RWPE2 (cell line): ENCODE measurements at regions not wholly inside any gene's neighbourhood (a gene's known extent, or its start where the extent isn't known, plus 50 kb on each side); places are given as distances from the start of the nearest gene placed in this dataset.
A peak's percentile ranks its signal among the peaks of the same experiment; 100 is the strongest.

Experiments
- ATAC-seq: fragments of 200-7000 bp; cut with Tn5 transposase; 3 replicates; pipeline ENCODE4 v1.9.1; 2021; ENCODE audit warnings: low read depth
- DNase-seq: peaks from one replicate; pipeline ENCODE4 v3.0.0-alpha.2; 2020; ENCODE audit warnings: low spot score
- H3K27ac ChIP-seq: fragments of 450-650 bp; 2 replicates; pipeline ENCODE4 v1.5.1; 2017; ENCODE audit warnings: mild to moderate bottlenecking; ENCODE audit not compliant: poor library complexity, severe bottlenecking
- H3K27me3 ChIP-seq: fragments of 250-450 bp; sonication (Bioruptor Pico); 2 replicates; pipeline ENCODE4 v1.5.1; 2021; ENCODE audit warnings: mild to moderate bottlenecking, moderate library complexity; ENCODE audit not compliant: insufficient read depth, poor library complexity, severe bottlenecking
- H3K36me3 ChIP-seq: fragments of 250-450 bp; sonication (Bioruptor Pico); 2 replicates; pipeline ENCODE4 v1.5.1; 2020; ENCODE audit warnings: low read depth, mild to moderate bottlenecking, moderate library complexity
- H3K4me1 ChIP-seq: fragments of 250-450 bp; sonication (Bioruptor Pico); 2 replicates; pipeline ENCODE4 v1.5.1; 2021; ENCODE audit warnings: mild to moderate bottlenecking, moderate library complexity; ENCODE audit not compliant: insufficient read depth, poor library complexity, severe bottlenecking
- H3K4me3 ChIP-seq: fragments of 250-450 bp; sonication (Bioruptor Pico); 2 replicates; pipeline ENCODE4 v1.5.1; 2021; ENCODE audit warnings: mild to moderate bottlenecking, moderate library complexity; ENCODE audit not compliant: severe bottlenecking
- H3K9me3 ChIP-seq: fragments of 250-450 bp; sonication (Bioruptor Pico); 2 replicates; pipeline ENCODE4 v1.5.1; 2021; ENCODE audit warnings: mild to moderate bottlenecking, moderate library complexity; ENCODE audit not compliant: severe bottlenecking
- TF ChIP-seq, protein P1 (sequence below): fragments of 450-650 bp; IDR thresholded peaks from one replicate; pipeline ENCODE4 v1.5.1; 2017; ENCODE audit warnings: mild to moderate bottlenecking, moderate library complexity; ENCODE audit not compliant: poor library complexity, severe bottlenecking

DNA sequence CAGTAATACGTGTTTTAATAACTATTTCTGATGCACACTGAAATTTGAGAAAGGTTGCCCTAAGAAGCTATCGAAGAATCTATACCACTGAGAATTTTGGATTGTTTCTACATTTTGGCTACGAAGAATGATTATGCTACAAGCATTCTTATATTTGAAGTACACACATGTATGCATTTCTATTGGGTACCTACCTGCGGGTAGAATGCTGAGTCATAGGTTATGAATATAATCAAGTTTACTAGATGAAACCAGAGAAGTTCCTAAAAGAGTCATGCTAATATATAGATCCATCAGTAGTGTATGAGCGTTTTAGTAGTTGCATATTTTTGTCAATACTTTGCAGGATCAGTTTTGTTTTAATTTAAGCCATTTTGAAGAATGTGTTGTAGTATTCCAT, 62.0 kb upstream of the PCDH20 start:
- TF ChIP-seq, protein P1, sequence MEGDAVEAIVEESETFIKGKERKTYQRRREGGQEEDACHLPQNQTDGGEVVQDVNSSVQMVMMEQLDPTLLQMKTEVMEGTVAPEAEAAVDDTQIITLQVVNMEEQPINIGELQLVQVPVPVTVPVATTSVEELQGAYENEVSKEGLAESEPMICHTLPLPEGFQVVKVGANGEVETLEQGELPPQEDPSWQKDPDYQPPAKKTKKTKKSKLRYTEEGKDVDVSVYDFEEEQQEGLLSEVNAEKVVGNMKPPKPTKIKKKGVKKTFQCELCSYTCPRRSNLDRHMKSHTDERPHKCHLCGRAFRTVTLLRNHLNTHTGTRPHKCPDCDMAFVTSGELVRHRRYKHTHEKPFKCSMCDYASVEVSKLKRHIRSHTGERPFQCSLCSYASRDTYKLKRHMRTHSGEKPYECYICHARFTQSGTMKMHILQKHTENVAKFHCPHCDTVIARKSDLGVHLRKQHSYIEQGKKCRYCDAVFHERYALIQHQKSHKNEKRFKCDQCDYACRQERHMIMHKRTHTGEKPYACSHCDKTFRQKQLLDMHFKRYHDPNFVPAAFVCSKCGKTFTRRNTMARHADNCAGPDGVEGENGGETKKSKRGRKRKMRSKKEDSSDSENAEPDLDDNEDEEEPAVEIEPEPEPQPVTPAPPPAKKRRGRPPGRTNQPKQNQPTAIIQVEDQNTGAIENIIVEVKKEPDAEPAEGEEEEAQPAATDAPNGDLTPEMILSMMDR: no peak
- Histone ChIP-seq H3K4me3 (no peak overlapping the region), H3K9me3 (no peaks in the 10 kb centered on the region), H3K36me3 (no peaks in the 10 kb centered on the region), H3K27me3 (no peaks in the 10 kb centered on the region), H3K4me1 (no peaks in the 10 kb centered on the region), H3K27ac (no peak overlapping the region)
- DNase-seq: no peak
- no peak for ATAC-seq

DNA sequence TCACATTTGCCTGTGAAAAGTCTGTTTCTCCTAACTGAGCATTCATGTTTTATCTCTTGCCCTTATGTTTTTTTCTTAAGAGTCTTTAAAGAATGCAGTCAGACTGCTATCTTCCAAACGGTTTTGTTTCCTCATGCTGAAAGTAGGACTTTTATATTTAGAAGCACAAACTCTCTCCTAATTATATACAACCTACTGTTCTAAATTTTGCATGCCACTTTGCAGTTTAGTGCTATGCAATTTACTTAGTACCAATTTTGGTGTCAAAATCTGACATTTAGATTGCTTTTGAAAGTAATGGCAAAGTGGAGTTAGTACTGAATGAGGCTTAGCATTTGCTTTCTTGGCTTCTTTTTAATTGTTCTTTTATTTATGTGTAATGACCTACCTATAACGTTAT, 55.1 kb upstream of the PCDH20 start:
- no peak for DNase-seq
- Histone ChIP-seq H3K4me3 (no peak overlapping the region), H3K27ac (no peak overlapping the region), H3K27me3 (peaks cover 14% of the 10 kb centered on the region), H3K9me3 (no peaks in the 10 kb centered on the region), H3K4me1 (no peaks in the 10 kb centered on the region), H3K36me3 (no peaks in the 10 kb centered on the region)
- no peak for ATAC-seq
- TF ChIP-seq, protein P1: no peak

DNA sequence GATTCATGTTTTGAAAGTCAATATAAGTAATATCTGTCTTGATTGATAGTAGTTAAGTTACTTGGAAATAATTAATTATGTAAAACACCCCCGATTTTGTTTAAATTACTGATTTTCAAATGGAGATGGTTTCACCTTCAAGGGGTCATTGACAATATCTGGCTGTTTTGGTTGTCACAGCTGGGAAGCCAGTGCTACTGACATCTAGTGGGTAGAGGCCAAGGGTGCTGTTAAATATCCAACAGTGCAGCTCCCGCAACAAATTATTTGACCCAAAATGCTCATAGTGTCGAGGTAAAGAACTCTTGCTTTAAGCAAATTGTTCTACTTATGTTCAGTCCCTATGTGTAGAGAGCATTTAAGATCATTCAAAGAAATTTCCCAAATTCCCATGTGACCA, 50.6 kb upstream of the PCDH20 start:
- H3K27me3 ChIP-seq: peaks cover 4% of the 10 kb centered on the region
- TF ChIP-seq, protein P1: peak; percentile 19
- ATAC-seq (no peak), DNase-seq (no peak)
- no peaks in the 10 kb centered on the region for H3K4me1 ChIP-seq
- H3K36me3 ChIP-seq: no peaks in the 10 kb centered on the region
- H3K9me3 ChIP-seq: no peaks in the 10 kb centered on the region
- H3K27ac ChIP-seq: no peak overlapping the region
- H3K4me3 ChIP-seq: no peak overlapping the region
